ENCODE measurements at regions not wholly inside any gene's neighbourhood (a gene's known extent, or its start where the extent isn't known, plus 50 kb on each side); places are given as distances from the start of the nearest gene placed in this dataset.

DNA sequence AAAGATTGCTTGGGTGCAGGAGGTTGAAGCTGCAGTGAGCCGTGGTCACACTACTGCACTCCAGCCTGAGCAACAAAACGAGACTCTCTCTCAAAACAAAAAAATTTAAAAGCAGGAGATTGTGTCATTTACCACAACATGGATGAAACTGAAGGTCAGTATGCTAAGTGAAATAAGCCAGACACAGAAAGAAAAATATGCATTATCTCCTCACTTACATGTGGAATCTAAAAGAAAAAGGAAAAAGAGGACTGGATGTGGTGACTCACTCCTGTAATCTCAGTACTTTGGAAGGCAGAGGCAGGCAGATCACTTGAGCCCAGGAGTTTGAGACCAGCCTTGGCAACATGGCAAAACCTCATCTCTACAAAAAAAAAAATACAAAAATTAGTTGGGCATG, 146.8 kb upstream of the DAPK1 start:
- H3K4me1 Mint-ChIP-seq: peaks cover 7% of the 10 kb centered on the region
- H3K36me3 Mint-ChIP-seq (ENCODE audit: low read depth): no peaks in the 10 kb centered on the region

DNA sequence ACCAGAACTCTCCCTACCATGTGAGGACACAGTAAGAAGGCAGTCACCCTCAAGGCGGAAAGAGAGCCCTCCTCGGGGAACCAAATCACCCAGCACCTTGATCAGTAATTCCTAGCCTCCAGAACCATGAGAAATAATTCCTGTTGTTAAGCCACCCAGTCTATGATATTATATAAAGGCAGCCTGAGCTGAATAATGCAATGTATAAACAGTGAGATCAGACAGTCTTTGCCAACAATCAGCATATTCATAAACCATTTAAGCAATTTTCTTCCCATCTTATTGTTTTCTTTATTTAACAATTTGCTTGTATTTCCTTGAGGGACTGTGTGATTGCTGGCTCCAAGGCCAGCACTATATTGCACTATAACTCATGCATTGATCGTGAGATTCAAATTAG, 144.4 kb upstream of the DAPK1 start:
- no peak overlapping the region for H3K27ac Mint-ChIP-seq
- TF ChIP-seq, protein P1, sequence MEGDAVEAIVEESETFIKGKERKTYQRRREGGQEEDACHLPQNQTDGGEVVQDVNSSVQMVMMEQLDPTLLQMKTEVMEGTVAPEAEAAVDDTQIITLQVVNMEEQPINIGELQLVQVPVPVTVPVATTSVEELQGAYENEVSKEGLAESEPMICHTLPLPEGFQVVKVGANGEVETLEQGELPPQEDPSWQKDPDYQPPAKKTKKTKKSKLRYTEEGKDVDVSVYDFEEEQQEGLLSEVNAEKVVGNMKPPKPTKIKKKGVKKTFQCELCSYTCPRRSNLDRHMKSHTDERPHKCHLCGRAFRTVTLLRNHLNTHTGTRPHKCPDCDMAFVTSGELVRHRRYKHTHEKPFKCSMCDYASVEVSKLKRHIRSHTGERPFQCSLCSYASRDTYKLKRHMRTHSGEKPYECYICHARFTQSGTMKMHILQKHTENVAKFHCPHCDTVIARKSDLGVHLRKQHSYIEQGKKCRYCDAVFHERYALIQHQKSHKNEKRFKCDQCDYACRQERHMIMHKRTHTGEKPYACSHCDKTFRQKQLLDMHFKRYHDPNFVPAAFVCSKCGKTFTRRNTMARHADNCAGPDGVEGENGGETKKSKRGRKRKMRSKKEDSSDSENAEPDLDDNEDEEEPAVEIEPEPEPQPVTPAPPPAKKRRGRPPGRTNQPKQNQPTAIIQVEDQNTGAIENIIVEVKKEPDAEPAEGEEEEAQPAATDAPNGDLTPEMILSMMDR (IDR thresholded peaks at IDR 0.05; ENCODE audit: unreplicated experiment in 3 of 3): no peak

More for the DNA sequence above, 146.8 kb upstream of the DAPK1 start:
- Mint-ChIP-seq H3K27ac (no peak overlapping the region), H3K27me3 (ENCODE audit: low read depth) (no peaks in the 10 kb centered on the region), H3K9me3 (peaks cover 3% of the 10 kb centered on the region), H3K4me3 (no peak overlapping the region)
- TF ChIP-seq, protein P1 (IDR thresholded peaks at IDR 0.05; ENCODE audit: unreplicated experiment in 3 of 3): no peak

DNA sequence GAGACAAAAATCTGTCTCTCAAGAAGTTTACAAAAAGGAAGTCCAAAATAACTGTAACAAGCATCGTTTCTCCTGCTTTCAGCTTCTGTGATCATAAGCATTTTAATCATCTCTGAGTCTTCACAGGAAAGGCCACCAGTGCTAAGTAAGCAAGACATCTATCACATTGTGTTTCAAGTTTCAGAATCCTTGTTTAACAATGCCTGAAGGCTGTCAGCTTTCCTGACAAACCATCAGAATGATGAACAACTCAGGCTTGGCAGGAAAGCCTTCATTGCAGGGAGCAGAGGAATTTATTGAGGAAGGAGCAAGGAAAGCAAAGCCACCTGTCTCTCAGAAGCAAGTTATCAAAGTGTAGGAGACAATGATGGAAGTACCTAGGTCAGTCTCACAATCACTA, 143.5 kb upstream of the DAPK1 start:
- Mint-ChIP-seq H3K4me1 (no peaks in the 10 kb centered on the region), H3K27me3 (ENCODE audit: low read depth) (no peaks in the 10 kb centered on the region), H3K9me3 (peaks cover 12% of the 10 kb centered on the region), H3K27ac (no peak overlapping the region), H3K4me3 (no peak overlapping the region), H3K36me3 (ENCODE audit: low read depth) (no peaks in the 10 kb centered on the region)
- TF ChIP-seq, protein P1 (IDR thresholded peaks at IDR 0.05; ENCODE audit: unreplicated experiment in 3 of 3): no peak

More for the DNA sequence above, 144.4 kb upstream of the DAPK1 start:
- Mint-ChIP-seq H3K9me3 (peaks cover 10% of the 10 kb centered on the region), H3K4me1 (no peaks in the 10 kb centered on the region), H3K36me3 (ENCODE audit: low read depth) (no peaks in the 10 kb centered on the region), H3K27me3 (ENCODE audit: low read depth) (no peaks in the 10 kb centered on the region), H3K4me3 (no peak overlapping the region)

DNA sequence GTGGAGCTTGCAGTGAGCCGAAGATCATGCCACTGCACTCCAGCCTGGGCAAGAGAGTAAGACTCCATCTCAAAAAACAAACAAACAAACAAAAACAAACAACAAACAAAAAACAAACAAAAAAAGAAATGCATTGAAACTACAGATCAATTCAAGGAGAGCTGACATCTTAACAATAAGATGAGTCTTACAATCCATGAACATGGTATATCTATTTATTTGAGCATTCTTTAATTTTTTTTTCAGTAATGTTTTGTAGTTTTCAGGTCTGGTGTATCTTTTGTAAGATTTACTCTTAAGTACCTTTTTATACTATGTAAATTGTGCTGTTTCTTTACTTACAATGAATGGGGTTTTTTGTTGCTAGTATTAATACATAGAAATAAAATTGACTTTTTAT, 140.1 kb upstream of the DAPK1 start:
- TF ChIP-seq, protein P1 (IDR thresholded peaks at IDR 0.05; ENCODE audit: unreplicated experiment in 3 of 3): no peak
- Mint-ChIP-seq H3K4me1 (no peaks in the 10 kb centered on the region), H3K27me3 (ENCODE audit: low read depth) (no peaks in the 10 kb centered on the region), H3K27ac (no peak overlapping the region), H3K9me3 (peaks cover 35% of the 10 kb centered on the region), H3K4me3 (no peak overlapping the region), H3K36me3 (ENCODE audit: low read depth) (no peaks in the 10 kb centered on the region)

DNA sequence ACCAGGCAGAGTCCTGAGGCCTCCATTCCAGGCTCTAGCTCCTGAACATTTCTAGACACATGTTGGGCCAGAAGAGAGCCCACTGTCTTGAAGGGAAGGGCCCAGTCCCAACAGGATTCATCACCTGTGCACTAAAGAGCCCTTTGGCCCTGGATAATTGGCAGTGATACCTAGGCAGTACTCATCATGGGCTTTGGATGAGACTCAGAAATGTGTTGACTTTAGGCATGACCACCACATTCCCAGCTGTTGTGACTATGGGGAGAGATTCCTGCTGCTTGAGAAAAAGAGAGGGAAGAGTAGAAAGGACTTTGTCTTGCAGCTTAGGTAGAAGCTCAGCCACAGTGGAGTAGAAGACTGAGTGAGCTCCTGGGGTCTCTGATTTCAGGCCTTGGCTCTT, 138.4 kb upstream of the DAPK1 start:
- Mint-ChIP-seq H3K4me3 (no peak overlapping the region), H3K36me3 (ENCODE audit: low read depth) (no peaks in the 10 kb centered on the region), H3K9me3 (peaks cover 45% of the 10 kb centered on the region), H3K4me1 (no peaks in the 10 kb centered on the region), H3K27ac (no peak overlapping the region), H3K27me3 (ENCODE audit: low read depth) (no peaks in the 10 kb centered on the region)
- TF ChIP-seq, protein P1 (IDR thresholded peaks at IDR 0.05; ENCODE audit: unreplicated experiment in 3 of 3): no peak

DNA sequence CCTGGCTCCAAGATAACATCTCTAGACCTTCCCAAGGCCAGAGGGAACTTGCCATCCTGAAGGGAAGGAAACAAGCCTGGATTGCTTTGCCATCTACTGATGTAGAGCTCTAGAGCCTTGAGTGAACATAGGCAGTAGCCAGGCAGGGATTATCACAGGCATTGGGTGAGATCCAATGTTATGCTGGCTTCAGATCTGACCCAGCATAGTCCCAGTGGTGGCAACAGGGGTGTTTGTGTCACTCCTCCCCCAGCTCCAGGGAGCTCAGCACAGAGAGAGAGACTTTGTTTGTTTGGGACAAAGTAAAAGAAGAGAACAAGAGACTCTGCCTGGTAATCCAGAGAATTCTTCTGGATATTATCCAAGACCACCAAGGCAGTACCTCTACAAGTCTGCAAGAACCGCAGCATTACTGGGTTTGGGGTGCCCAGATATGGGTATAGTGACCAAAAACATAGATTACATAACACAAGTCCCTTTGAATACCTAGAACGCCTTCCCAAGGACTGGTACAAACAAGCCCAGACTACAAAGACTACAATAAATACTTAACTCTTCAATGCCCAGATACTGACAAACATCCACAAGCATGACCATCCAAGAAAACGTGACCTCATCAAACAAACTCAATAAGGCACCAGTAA, 137.6 kb upstream of the DAPK1 start:
- Mint-ChIP-seq H3K4me3 (no peak overlapping the region), H3K27me3 (ENCODE audit: low read depth) (no peaks in the 10 kb centered on the region), H3K9me3 (peaks cover 52% of the 10 kb centered on the region), H3K27ac (no peak overlapping the region), H3K36me3 (ENCODE audit: low read depth) (no peaks in the 10 kb centered on the region), H3K4me1 (no peaks in the 10 kb centered on the region)
- TF ChIP-seq, protein P1 (IDR thresholded peaks at IDR 0.05; ENCODE audit: unreplicated experiment in 3 of 3): no peak
